Fibroblast of mammary gland (primary cell): ENCODE measurements at regions not wholly inside any gene's neighbourhood (a gene's known extent, or its start where the extent isn't known, plus 50 kb on each side); places are given as distances from the start of the nearest gene placed in this dataset.

Experiments used
- DNase-seq: peaks from one replicate; pipeline ENCODE4 v3.0.0-alpha.2; 2010; ENCODE audit warnings: low read depth
- H3K4me3 ChIP-seq: 2 replicates; pipeline ENCODE4 v1.5.1; 2011; ENCODE audit warnings: low read depth, mild to moderate bottlenecking, low read length, moderate library complexity; ENCODE audit not compliant: control insufficient read depth
- CTCF ChIP-seq: conservative IDR thresholded peaks from 2 replicates; pipeline ENCODE4 v1.5.1; 2011; ENCODE audit warnings: low read depth, low read length, inconsistent platforms; ENCODE audit not compliant: control insufficient read depth, insufficient read depth

- H3K4me3 ChIP-seq = no peak overlapping the region
- TF ChIP-seq CTCF = no peak
- no peak for DNase-seq
These were observed 1544.0 kb downstream of the TECRL start for GRCh38 chr4:62865261-62865660.

- TF ChIP-seq CTCF = no peak
- no peak overlapping the region for H3K4me3 ChIP-seq
- no peak for DNase-seq
These were observed 1559.6 kb downstream of the TECRL start for GRCh38 chr4:62849696-62850095.

- TF ChIP-seq CTCF = no peak
- no peak for DNase-seq
- no peak overlapping the region for H3K4me3 ChIP-seq
These were observed 1573.6 kb downstream of the TECRL start for GRCh38 chr4:62835631-62836030.

- DNase-seq = no peak
- no peak overlapping the region for H3K4me3 ChIP-seq
- no peak for TF ChIP-seq CTCF
These were observed 1586.9 kb downstream of the TECRL start for GRCh38 chr4:62822306-62822705.

- H3K4me3 ChIP-seq = no peak overlapping the region
- no peak for TF ChIP-seq CTCF
- DNase-seq = no peak
These were observed 1592.7 kb downstream of the TECRL start for GRCh38 chr4:62816566-62816965.

- DNase-seq = no peak
- H3K4me3 ChIP-seq = no peak overlapping the region
- no peak for TF ChIP-seq CTCF
These were observed 1594.7 kb downstream of the TECRL start for GRCh38 chr4:62814510-62815047.

- no peak for DNase-seq
- H3K4me3 ChIP-seq = no peak overlapping the region
- no peak for TF ChIP-seq CTCF
These were observed 1602.4 kb downstream of the TECRL start for GRCh38 chr4:62806816-62807215.
